PC-9 (cell line): ENCODE measurements at regions not wholly inside any gene's neighbourhood (a gene's known extent, or its start where the extent isn't known, plus 50 kb on each side); places are given as distances from the start of the nearest gene placed in this dataset.

ENCODE experiments used
- BruUV-seq: library from RNA; stranded (reverse); fragments of 400-500 nt; replicated peaks from 2 replicates; lab custom pipeline; 2021; lab: Mats Ljungman, UMichigan
- CTCF ChIA-PET: fragments of 300-600 bp; sonication (Branson Sonifier 250); formaldehyde crosslinking; loops from one replicate; lab custom pipeline; 2022; ENCODE audit warnings: antibody characterized with exemption; lab: Charles Lee
- POLR2A ChIA-PET: fragments of 300-600 bp; sonication (Branson Sonifier 250); formaldehyde crosslinking; loops from one replicate; lab custom pipeline; 2022; ENCODE audit warnings: antibody characterized with exemption; ENCODE audit not compliant: unreplicated experiment; lab: Charles Lee
- DNase-seq, 2 experiments: peaks; one replicate each; pipeline versions ENCODE4 v3.0.0 to v3.0.0-alpha.2; 2015 to 2022; ENCODE audit warnings: mixed read lengths in 1 of 2
- H2AFZ ChIP-seq: fragments of 200-600 bp; sonication (generic); 2 replicates; pipeline ENCODE4 v1.8.1; 2017; ENCODE audit warnings: antibody characterized with exemption
- H3F3A ChIP-seq: fragments of 200-600 bp; sonication (generic); 2 replicates; pipeline ENCODE4 v1.8.1; 2017; ENCODE audit warnings: antibody characterized with exemption, mild to moderate bottlenecking, low read depth; ENCODE audit not compliant: insufficient read depth
- H3K27ac ChIP-seq: fragments of 200-600 bp; sonication (generic); 2 replicates; pipeline ENCODE4 v1.6.1; 2016; ENCODE audit warnings: mixed run types
- H3K27me3 ChIP-seq: fragments of 200-600 bp; sonication (generic); 2 replicates; pipeline ENCODE4 v1.6.1; 2016; ENCODE audit warnings: low read depth, mixed run types; ENCODE audit not compliant: insufficient read depth
- H3K36me3 ChIP-seq: fragments of 200-600 bp; sonication (generic); 2 replicates; pipeline ENCODE4 v1.6.1; 2016; ENCODE audit warnings: low read depth, mixed run types
- H3K4me1 ChIP-seq: fragments of 200-600 bp; sonication (generic); replicated peaks from 2 replicates; pipeline ENCODE4 v1.6.1; 2016; ENCODE audit warnings: mixed run types; ENCODE audit not compliant: insufficient read depth
- H3K4me2 ChIP-seq: fragments of 200-600 bp; sonication (generic); 2 replicates; pipeline ENCODE4 v1.6.1; 2017; ENCODE audit warnings: mixed run types
- H3K4me3 ChIP-seq: fragments of 200-600 bp; sonication (generic); 2 replicates; pipeline ENCODE4 v1.6.1; 2016; ENCODE audit warnings: mixed run types
- H3K79me2 ChIP-seq: fragments of 200-600 bp; sonication (generic); 2 replicates; pipeline ENCODE4 v1.6.1; 2017; ENCODE audit warnings: low read depth, mixed run types
- H3K9me2 ChIP-seq: fragments of 200-600 bp; sonication (generic); 2 replicates; pipeline ENCODE4 v1.8.1; 2017; ENCODE audit warnings: mild to moderate bottlenecking; ENCODE audit not compliant: insufficient read depth
- H3K9me3 ChIP-seq: fragments of 200-600 bp; sonication (generic); 2 replicates; pipeline ENCODE4 v1.8.1; 2016; ENCODE audit warnings: low read depth; ENCODE audit not compliant: insufficient read depth
- H4K20me1 ChIP-seq: fragments of 200-600 bp; sonication (generic); 2 replicates; pipeline ENCODE4 v1.8.1; 2017; ENCODE audit not compliant: insufficient read depth
- EZH2 ChIP-seq: fragments of 200-600 bp; sonication (generic); IDR thresholded peaks from 2 replicates; pipeline ENCODE4 v1.8.0; 2017; ENCODE audit warnings: antibody characterized with exemption, low read depth
- intact Hi-C: fragments of 100-400 bp; cut with micrococcal nuclease; formaldehyde crosslinking; loops from one replicate; pipeline ENCODE4 v1.10.0; 2022; ENCODE audit not compliant: unreplicated experiment
- TF ChIP-seq, protein P1 (sequence below): fragments of 200-600 bp; sonication (generic); conservative IDR thresholded peaks from 2 replicates; pipeline ENCODE4 v1.6.1; 2017; ENCODE audit warnings: mixed run types, antibody characterized with exemption, mild to moderate bottlenecking, moderate library complexity

DNA sequence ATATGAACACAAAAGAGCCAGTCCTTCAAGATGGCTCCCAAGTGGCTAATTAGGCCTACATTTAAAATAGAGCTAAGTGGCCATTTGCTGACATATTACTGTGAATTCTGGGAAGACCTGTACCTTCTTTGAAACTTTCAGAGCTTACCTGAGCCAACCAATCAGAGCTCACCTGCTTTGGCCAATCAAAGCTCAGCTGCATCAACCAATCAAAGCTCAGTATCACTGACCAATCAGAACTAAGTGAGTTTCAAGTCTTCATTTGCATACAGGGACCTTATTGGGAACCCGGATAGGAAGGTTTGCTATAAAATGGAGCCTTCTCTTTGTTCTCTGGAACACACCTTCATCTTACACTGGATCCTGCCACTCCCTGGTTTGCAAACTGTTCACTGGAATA, 63.7 kb downstream of the FOXL1 start:
- no peaks in the 10 kb centered on the region for H3K79me2 ChIP-seq
- DNase-seq, result no peak
- H3K36me3 ChIP-seq, result no peaks in the 10 kb centered on the region
- TF ChIP-seq, protein P1, sequence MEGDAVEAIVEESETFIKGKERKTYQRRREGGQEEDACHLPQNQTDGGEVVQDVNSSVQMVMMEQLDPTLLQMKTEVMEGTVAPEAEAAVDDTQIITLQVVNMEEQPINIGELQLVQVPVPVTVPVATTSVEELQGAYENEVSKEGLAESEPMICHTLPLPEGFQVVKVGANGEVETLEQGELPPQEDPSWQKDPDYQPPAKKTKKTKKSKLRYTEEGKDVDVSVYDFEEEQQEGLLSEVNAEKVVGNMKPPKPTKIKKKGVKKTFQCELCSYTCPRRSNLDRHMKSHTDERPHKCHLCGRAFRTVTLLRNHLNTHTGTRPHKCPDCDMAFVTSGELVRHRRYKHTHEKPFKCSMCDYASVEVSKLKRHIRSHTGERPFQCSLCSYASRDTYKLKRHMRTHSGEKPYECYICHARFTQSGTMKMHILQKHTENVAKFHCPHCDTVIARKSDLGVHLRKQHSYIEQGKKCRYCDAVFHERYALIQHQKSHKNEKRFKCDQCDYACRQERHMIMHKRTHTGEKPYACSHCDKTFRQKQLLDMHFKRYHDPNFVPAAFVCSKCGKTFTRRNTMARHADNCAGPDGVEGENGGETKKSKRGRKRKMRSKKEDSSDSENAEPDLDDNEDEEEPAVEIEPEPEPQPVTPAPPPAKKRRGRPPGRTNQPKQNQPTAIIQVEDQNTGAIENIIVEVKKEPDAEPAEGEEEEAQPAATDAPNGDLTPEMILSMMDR, result no peak
- no peak for TF ChIP-seq EZH2
- H2AFZ ChIP-seq, result no peak overlapping the region
- intact Hi-C loops, result no loop called here
- H3K4me3 ChIP-seq, result no peak overlapping the region
- H3F3A ChIP-seq, result no peaks in the 10 kb centered on the region
- no peaks in the 10 kb centered on the region for H3K4me1 ChIP-seq
- H3K9me2 ChIP-seq, result no peaks in the 10 kb centered on the region
- H3K27ac ChIP-seq, result no peak overlapping the region
- POLR2A ChIA-PET, result no interaction called here
- no peak overlapping the region for H3K4me2 ChIP-seq
- BruUV-seq, result no TSS peak
- H3K27me3 ChIP-seq, result peaks cover 100% of the 10 kb centered on the region
- no peaks in the 10 kb centered on the region for H4K20me1 ChIP-seq
- CTCF ChIA-PET, result no interaction called here
- H3K9me3 ChIP-seq, result no peaks in the 10 kb centered on the region

DNA sequence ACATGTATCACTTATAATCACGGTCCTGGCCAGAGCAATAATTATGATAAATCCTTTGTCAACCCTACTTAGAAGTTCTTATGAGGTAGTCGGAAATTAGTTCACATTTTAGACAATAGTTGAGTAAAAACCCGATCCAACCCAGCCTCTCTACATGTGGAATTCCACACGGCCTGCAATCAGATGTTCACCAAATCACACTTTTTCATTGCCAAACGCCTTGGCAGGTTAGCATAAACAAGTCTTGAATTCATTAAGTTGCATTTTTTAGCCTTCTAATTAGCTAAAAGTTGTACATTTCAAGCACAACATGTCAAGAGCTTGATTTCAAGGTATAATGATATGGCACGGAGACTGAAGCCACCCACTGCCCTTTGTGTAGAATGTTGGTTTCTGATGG, 65.3 kb downstream of the FOXL1 start:
- intact Hi-C loops, result no loop called here
- Histone ChIP-seq H4K20me1 (no peaks in the 10 kb centered on the region), H3K36me3 (no peaks in the 10 kb centered on the region), H3K9me3 (no peaks in the 10 kb centered on the region), H3K27me3 (peaks cover 100% of the 10 kb centered on the region), H3K9me2 (no peaks in the 10 kb centered on the region), H3F3A (no peaks in the 10 kb centered on the region), H3K79me2 (no peaks in the 10 kb centered on the region), H3K4me3 (no peak overlapping the region), H3K4me2 (no peak overlapping the region), H3K27ac (no peak overlapping the region), H3K4me1 (no peaks in the 10 kb centered on the region), H2AFZ (no peak overlapping the region)
- no peak for TF ChIP-seq EZH2
- TF ChIP-seq, protein P1, result no peak
- ChIA-PET CTCF (no interaction called here), POLR2A (no interaction called here)
- DNase-seq, result no peak
- no TSS peak for BruUV-seq

DNA sequence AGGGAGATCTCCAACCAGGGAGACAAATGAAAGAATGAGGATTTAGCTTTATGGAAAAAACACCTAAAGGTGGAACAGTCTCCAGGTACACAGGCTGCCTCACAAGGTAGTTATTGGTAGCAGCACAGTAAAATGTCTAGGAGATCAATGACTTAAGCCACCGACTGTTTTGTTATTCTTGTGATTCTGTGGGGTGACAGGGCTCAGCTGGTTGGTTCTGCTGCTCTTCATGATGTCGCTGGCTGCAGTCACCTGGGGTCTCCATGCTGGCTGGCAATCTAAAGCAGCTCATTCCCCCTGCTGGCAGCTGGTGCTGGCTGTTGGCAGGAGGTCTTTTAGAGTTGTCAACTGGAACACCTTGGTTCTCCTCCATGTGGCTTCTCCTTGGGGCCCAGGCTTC, 69.2 kb downstream of the FOXL1 start:
- Histone ChIP-seq H3K36me3 (no peaks in the 10 kb centered on the region), H3K27me3 (peaks cover 94% of the 10 kb centered on the region), H4K20me1 (no peaks in the 10 kb centered on the region), H2AFZ (no peak overlapping the region), H3K9me3 (no peaks in the 10 kb centered on the region), H3K4me1 (no peaks in the 10 kb centered on the region), H3K4me2 (no peak overlapping the region), H3K4me3 (no peak overlapping the region), H3F3A (no peaks in the 10 kb centered on the region), H3K27ac (no peak overlapping the region), H3K79me2 (no peaks in the 10 kb centered on the region), H3K9me2 (no peaks in the 10 kb centered on the region)
- TF ChIP-seq, protein P1, result no peak
- TF ChIP-seq EZH2, result no peak
- intact Hi-C loops, result no loop called here
- ChIA-PET CTCF (no interaction called here), POLR2A (no interaction called here)
- no peak for DNase-seq
- no TSS peak for BruUV-seq
